Myocyte (in vitro differentiated cells): ENCODE measurements at regions not wholly inside any gene's neighbourhood (a gene's known extent, or its start where the extent isn't known, plus 50 kb on each side); places are given as distances from the start of the nearest gene placed in this dataset.
A peak's percentile ranks its signal among the peaks of the same experiment; 100 is the strongest.

Source experiments
- DNase-seq: peaks from one replicate; pipeline ENCODE4 v3.0.0-alpha.2; 2012; ENCODE audit warnings: low read depth

- DNase-seq = no peak
These were observed 76.2 kb upstream of the FRMD6 start for GRCh38 chr14:51575349-51576116.

GRCh38 chr14:51576117-51576430, 75.6 kb upstream of the FRMD6 start:
- DNase-seq = no peak

- no peak for DNase-seq
These were observed 74.8 kb upstream of the FRMD6 start for GRCh38 chr14:51576879-51577278.

GRCh38 chr14:51578853-51579252, 72.9 kb upstream of the FRMD6 start:
- no peak for DNase-seq

GRCh38 chr14:51581017-51581881, 70.5 kb upstream of the FRMD6 start:
- no peak for DNase-seq

GRCh38 chr14:51582437-51582836, 69.3 kb upstream of the FRMD6 start:
- no peak for DNase-seq

GRCh38 chr14:51585055-51585454, 66.7 kb upstream of the FRMD6 start:
- DNase-seq = no peak

GRCh38 chr14:51592836-51593235, 58.9 kb upstream of the FRMD6 start:
- no peak for DNase-seq

GRCh38 chr14:51593397-51593796, 58.3 kb upstream of the FRMD6 start:
- DNase-seq = no peak

GRCh38 chr14:51595881-51596455, 55.7 kb upstream of the FRMD6 start:
- DNase-seq = peak; percentile 58

GRCh38 chr14:51596488-51597117, 55.1 kb upstream of the FRMD6 start:
- no peak for DNase-seq

- DNase-seq = no peak
These were observed 54.3 kb upstream of the FRMD6 start for GRCh38 chr14:51597261-51598001.

- DNase-seq = peak; percentile 36
These were observed 52.6 kb upstream of the FRMD6 start for GRCh38 chr14:51598924-51599600.

- no peak for DNase-seq
These were observed 51.1 kb upstream of the FRMD6 start for GRCh38 chr14:51600658-51601057.
